ENCODE measurements at regions not wholly inside any gene's neighbourhood (a gene's known extent, or its start where the extent isn't known, plus 50 kb on each side); places are given as distances from the start of the nearest gene placed in this dataset.
"Not testable (repeated sequence)": the region's sequence is repeated elsewhere in the genome, so short reads cannot be mapped to it uniquely, and the experiment has no call there.

DNA sequence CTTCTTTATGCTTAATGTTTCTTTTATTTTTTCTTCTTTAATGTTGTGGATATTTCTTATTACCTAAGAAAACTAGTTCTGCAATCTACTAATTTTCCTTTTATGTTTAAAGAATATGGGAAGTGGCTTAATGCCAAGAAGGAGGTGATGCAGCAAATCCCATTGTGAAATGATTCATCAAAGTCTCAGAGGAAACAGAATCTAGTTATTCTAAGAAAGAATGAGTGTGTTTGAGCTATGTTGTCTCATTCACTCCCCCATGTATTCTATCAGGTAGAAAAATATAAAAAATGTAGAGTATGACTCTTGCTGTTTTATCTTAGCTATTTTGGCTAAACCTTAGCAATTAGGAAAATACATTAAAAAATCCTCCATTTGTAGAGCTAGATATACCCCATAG, 659.9 kb upstream of the RGS18 start:
- H3K36me3 ChIP-seq: no peaks in the 10 kb centered on the region
- H3K9me3 ChIP-seq: no peaks in the 10 kb centered on the region
- no peak for TF ChIP-seq CTCF (IDR thresholded peaks at IDR 0.05)

GRCh38 chr1:191498825-191499224, 659.4 kb upstream of the RGS18 start:
- no peak for TF ChIP-seq CTCF (IDR thresholded peaks at IDR 0.05)

More for the DNA sequence above, 659.9 kb upstream of the RGS18 start:
- no peaks in the 10 kb centered on the region for H3K27me3 ChIP-seq
- H3K27ac ChIP-seq: no peak overlapping the region
- H3K4me3 ChIP-seq (ENCODE audit: low read depth in 1 of 2, low read length in 1 of 2): no peak overlapping the region
- H3K4me1 ChIP-seq (ENCODE audit: control insufficient read depth in 1 of 2, insufficient read depth in 1 of 2, low read depth in 1 of 2, low read length in 1 of 2): no peaks in the 10 kb centered on the region

GRCh38 chr1:191504999-191505398, 653.3 kb upstream of the RGS18 start:
- no peak overlapping the region for H3K27ac ChIP-seq
- no peaks in the 10 kb centered on the region for H3K9me3 ChIP-seq
- no peaks in the 10 kb centered on the region for H3K4me1 ChIP-seq (ENCODE audit: control insufficient read depth in 1 of 2, insufficient read depth in 1 of 2, low read depth in 1 of 2, low read length in 1 of 2)
- TF ChIP-seq CTCF (IDR thresholded peaks at IDR 0.05): no peak
- H3K36me3 ChIP-seq: no peaks in the 10 kb centered on the region
- H3K4me3 ChIP-seq (ENCODE audit: low read depth in 1 of 2, low read length in 1 of 2): no peak overlapping the region
- no peaks in the 10 kb centered on the region for H3K27me3 ChIP-seq

More at GRCh38 chr1:191498825-191499224, 659.4 kb upstream of the RGS18 start:
- Histone ChIP-seq H3K4me3 (ENCODE audit: low read depth in 1 of 2, low read length in 1 of 2) (no peak overlapping the region), H3K27ac (no peak overlapping the region), H3K4me1 (ENCODE audit: control insufficient read depth in 1 of 2, insufficient read depth in 1 of 2, low read depth in 1 of 2, low read length in 1 of 2) (no peaks in the 10 kb centered on the region), H3K27me3 (no peaks in the 10 kb centered on the region), H3K9me3 (no peaks in the 10 kb centered on the region), H3K36me3 (no peaks in the 10 kb centered on the region)

- Histone ChIP-seq H3K27me3 (no peaks in the 10 kb centered on the region), H3K27ac (no peak overlapping the region), H3K4me1 (ENCODE audit: control insufficient read depth in 1 of 2, insufficient read depth in 1 of 2, low read depth in 1 of 2, low read length in 1 of 2) (no peaks in the 10 kb centered on the region), H3K9me3 (no peaks in the 10 kb centered on the region), H3K4me3 (ENCODE audit: low read depth in 1 of 2, low read length in 1 of 2) (no peak overlapping the region), H3K36me3 (no peaks in the 10 kb centered on the region)
- no peak for TF ChIP-seq CTCF (IDR thresholded peaks at IDR 0.05)
These were observed 650.0 kb upstream of the RGS18 start for GRCh38 chr1:191508239-191508638.

GRCh38 chr1:191511480-191511879, 646.8 kb upstream of the RGS18 start:
- H3K4me3 ChIP-seq (ENCODE audit: low read depth in 1 of 2, low read length in 1 of 2); H3K36me3 ChIP-seq; H3K27me3 ChIP-seq: not testable (repeated sequence)

GRCh38 chr1:191517826-191518225, 640.4 kb upstream of the RGS18 start:
- H3K36me3 ChIP-seq: no peaks in the 10 kb centered on the region
- no peak for TF ChIP-seq CTCF (IDR thresholded peaks at IDR 0.05)

More at GRCh38 chr1:191511480-191511879, 646.8 kb upstream of the RGS18 start:
- H3K9me3 ChIP-seq; H3K27ac ChIP-seq; H3K4me1 ChIP-seq (ENCODE audit: control insufficient read depth in 1 of 2, insufficient read depth in 1 of 2, low read depth in 1 of 2, low read length in 1 of 2): not testable (repeated sequence)

More at GRCh38 chr1:191517826-191518225, 640.4 kb upstream of the RGS18 start:
- no peaks in the 10 kb centered on the region for H3K27me3 ChIP-seq
- H3K9me3 ChIP-seq: no peaks in the 10 kb centered on the region
- H3K27ac ChIP-seq: no peak overlapping the region
- no peak overlapping the region for H3K4me3 ChIP-seq (ENCODE audit: low read depth in 1 of 2, low read length in 1 of 2)
- no peaks in the 10 kb centered on the region for H3K4me1 ChIP-seq (ENCODE audit: control insufficient read depth in 1 of 2, insufficient read depth in 1 of 2, low read depth in 1 of 2, low read length in 1 of 2)

Data from neutrophil (primary cell).